Spleen (tissue), 7 donors: ENCODE measurements at regions not wholly inside any gene's neighbourhood (a gene's known extent, or its start where the extent isn't known, plus 50 kb on each side); places are given as distances from the start of the nearest gene placed in this dataset.

ENCODE experiments used
- CTCF ChIP-seq, 11 experiments: fragments of 200-600 bp in 7 of 11; fragments of 450-650 bp in 4 of 11; sonication (generic) in 4 of 11; IDR thresholded peaks in 8 of 11; conservative IDR thresholded peaks in 3 of 11; 1 replicate in 7 of 11; 2 replicates in 4 of 11; pipeline versions ENCODE4 v1.4.0 to v1.8.0; 2016 to 2021; ENCODE audit warnings: antibody characterized with exemption in 11 of 11, inconsistent platforms in 4 of 11, mild to moderate bottlenecking in 1 of 11
- POLR2A ChIP-seq, 3 donors: fragments of 450-650 bp; IDR thresholded peaks; one replicate each; pipeline ENCODE4 v1.5.1; 2017; ENCODE audit warnings: antibody characterized with exemption in 3 of 3, mild to moderate bottlenecking in 1 of 3
- donor health status: DM: no; HTN: no; CAD: no; lungs with moderate emphysema.
- donor health status: DM: no; HTN: no; CAD: no.
- donor health status: DM: no; HTN: no; CAD: no.

- TF ChIP-seq CTCF (IDR thresholded peaks at IDR 0.05 in 8 of 11, conservative IDR thresholded peaks at IDR 0.05 in 3 of 11) (no peak), POLR2A (IDR thresholded peaks at IDR 0.05) (no peak)
Measured at GRCh38 chr13:31394506-31394905, 194.7 kb downstream of the B3GLCT start.
